Tibial nerve (tissue), 4 donors: ENCODE measurements at regions not wholly inside any gene's neighbourhood (a gene's known extent, or its start where the extent isn't known, plus 50 kb on each side); places are given as distances from the start of the nearest gene placed in this dataset.

ENCODE experiments used
- DNase-seq, 2 donors: peaks; one replicate each; pipeline ENCODE4 v3.0.0-alpha.2; 2019; ENCODE audit warnings: low spot score in 2 of 2
- H3K27ac ChIP-seq, 4 donors: fragments of 200-600 bp; sonication (generic) in 3 of 4; one replicate each; pipeline ENCODE4 v1.5.1; 2017 to 2019; ENCODE audit warnings: mild to moderate bottlenecking in 1 of 4
- H3K27me3 ChIP-seq, 2 donors: fragments of 200-600 bp; sonication (generic) in 1 of 2; one replicate each; pipeline versions ENCODE4 v1.5.1 to v1.6.0; 2017 to 2019
- H3K36me3 ChIP-seq, 3 donors: fragments of 200-600 bp; sonication (generic); one replicate each; pipeline ENCODE4 v1.5.1; 2018 to 2019
- H3K4me1 ChIP-seq, 4 donors: fragments of 200-600 bp; sonication (generic) in 3 of 4; one replicate each; pipeline ENCODE4 v1.5.1; 2017 to 2019
- H3K4me3 ChIP-seq, 4 donors: fragments of 200-600 bp; sonication (generic) in 3 of 4; one replicate each; pipeline ENCODE4 v1.5.1; 2017 to 2019; ENCODE audit warnings: mild to moderate bottlenecking in 1 of 4, moderate library complexity in 1 of 4
- H3K9me3 ChIP-seq, 4 donors: fragments of 200-600 bp; sonication (generic) in 3 of 4; one replicate each; pipeline ENCODE4 v1.5.1; 2017 to 2019
- EP300 ChIP-seq, 2 donors: sonication (generic); formaldehyde crosslinking; IDR thresholded peaks; one replicate each; pipeline ENCODE4 v1.6.1; 2017; ENCODE audit warnings: antibody characterized with exemption in 2 of 2, mild to moderate bottlenecking in 1 of 2
- POLR2A ChIP-seq, 2 donors: fragments of 450-650 bp; IDR thresholded peaks; one replicate each; pipeline ENCODE4 v1.6.1; 2017; ENCODE audit warnings: antibody characterized with exemption in 2 of 2, mild to moderate bottlenecking in 2 of 2, moderate library complexity in 2 of 2
- WGBS, 2 donors: methylation state at CpG; one replicate each; pipeline ENCODE4 v1.1.5; 2018; 5-methylcytosine and 5-hydroxymethylcytosine counted together
- TF ChIP-seq, protein P1 (sequence below), 5 experiments: fragments of 200-600 bp in 3 of 5; fragments of 450-650 bp in 2 of 5; sonication (generic) in 3 of 5; IDR thresholded peaks; one replicate each; pipeline ENCODE4 v1.5.1; 2016 to 2019; ENCODE audit warnings: antibody characterized with exemption in 5 of 5, mild to moderate bottlenecking in 3 of 5, moderate library complexity in 2 of 5

- Histone ChIP-seq H3K36me3 (no peaks in the 10 kb centered on the region), H3K27ac (no peak overlapping the region), H3K4me3 (no peak overlapping the region), H3K4me1 (no peaks in the 10 kb centered on the region), H3K9me3 (no peaks in the 10 kb centered on the region), H3K27me3 (no peaks in the 10 kb centered on the region)
- TF ChIP-seq, protein P1, sequence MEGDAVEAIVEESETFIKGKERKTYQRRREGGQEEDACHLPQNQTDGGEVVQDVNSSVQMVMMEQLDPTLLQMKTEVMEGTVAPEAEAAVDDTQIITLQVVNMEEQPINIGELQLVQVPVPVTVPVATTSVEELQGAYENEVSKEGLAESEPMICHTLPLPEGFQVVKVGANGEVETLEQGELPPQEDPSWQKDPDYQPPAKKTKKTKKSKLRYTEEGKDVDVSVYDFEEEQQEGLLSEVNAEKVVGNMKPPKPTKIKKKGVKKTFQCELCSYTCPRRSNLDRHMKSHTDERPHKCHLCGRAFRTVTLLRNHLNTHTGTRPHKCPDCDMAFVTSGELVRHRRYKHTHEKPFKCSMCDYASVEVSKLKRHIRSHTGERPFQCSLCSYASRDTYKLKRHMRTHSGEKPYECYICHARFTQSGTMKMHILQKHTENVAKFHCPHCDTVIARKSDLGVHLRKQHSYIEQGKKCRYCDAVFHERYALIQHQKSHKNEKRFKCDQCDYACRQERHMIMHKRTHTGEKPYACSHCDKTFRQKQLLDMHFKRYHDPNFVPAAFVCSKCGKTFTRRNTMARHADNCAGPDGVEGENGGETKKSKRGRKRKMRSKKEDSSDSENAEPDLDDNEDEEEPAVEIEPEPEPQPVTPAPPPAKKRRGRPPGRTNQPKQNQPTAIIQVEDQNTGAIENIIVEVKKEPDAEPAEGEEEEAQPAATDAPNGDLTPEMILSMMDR (IDR thresholded peaks at IDR 0.05): no peak
- no peak for TF ChIP-seq EP300 (IDR thresholded peaks at IDR 0.05)
- TF ChIP-seq POLR2A (IDR thresholded peaks at IDR 0.05): no peak
- no peak for DNase-seq
- WGBS, 2 donors: 65 to 70% methylated on average over 7 of the region's 7 CpGs
Measured at GRCh38 chr9:1743121-1743960, 271.8 kb upstream of the SMARCA2 start.

GRCh38 chr9:1745980-1746379 is 269.2 kb upstream of the SMARCA2 start:
- Histone ChIP-seq H3K27me3 (no peaks in the 10 kb centered on the region), H3K36me3 (no peaks in the 10 kb centered on the region), H3K4me1 (no peaks in the 10 kb centered on the region), H3K9me3 (peaks cover 0 to 4% (median 0%) of the 10 kb centered on the region in 4 donors), H3K27ac (no peak overlapping the region), H3K4me3 (no peak overlapping the region)
- no peak for DNase-seq
- 55% methylated on average over 2 of the region's 2 CpGs for WGBS, 2 donors
- TF ChIP-seq, protein P1 (IDR thresholded peaks at IDR 0.05): no peak
- TF ChIP-seq EP300 (IDR thresholded peaks at IDR 0.05) (no peak), POLR2A (IDR thresholded peaks at IDR 0.05) (no peak)

DNA sequence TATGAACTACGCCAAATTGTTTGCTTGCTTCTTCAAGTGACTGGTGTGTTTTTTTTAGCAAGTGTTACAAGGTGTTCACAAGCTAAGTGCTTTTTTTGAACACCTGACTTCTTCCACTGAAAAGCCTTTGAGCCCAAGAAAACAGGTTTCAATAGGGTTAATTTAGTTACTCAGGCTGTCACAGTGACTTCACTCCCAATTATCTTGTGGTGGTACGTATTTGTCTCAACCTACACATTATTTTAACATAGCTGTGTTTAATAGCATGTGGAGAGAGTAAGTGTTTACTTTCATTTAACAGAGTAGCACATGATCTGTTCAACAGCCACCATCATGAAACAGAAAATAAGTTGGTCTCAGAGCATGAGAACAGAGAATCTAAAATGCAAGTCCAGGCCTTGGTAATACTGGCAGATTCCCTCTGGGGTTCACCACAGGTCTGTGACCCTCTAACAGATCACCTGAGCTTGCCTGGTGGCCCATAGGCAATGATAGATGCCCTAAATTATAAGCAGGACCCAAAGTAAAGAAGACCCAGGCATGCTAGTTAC is 267.7 kb upstream of the SMARCA2 start:
- DNase-seq: no peak
- TF ChIP-seq EP300 (IDR thresholded peaks at IDR 0.05): no peak
- TF ChIP-seq POLR2A (IDR thresholded peaks at IDR 0.05): no peak
- TF ChIP-seq, protein P1 (IDR thresholded peaks at IDR 0.05): no peak
- H3K9me3 ChIP-seq: peaks cover 0 to 4% (median 0%) of the 10 kb centered on the region in 4 donors
- no peaks in the 10 kb centered on the region for H3K36me3 ChIP-seq
- no peaks in the 10 kb centered on the region for H3K4me1 ChIP-seq
- no peaks in the 10 kb centered on the region for H3K27me3 ChIP-seq
- WGBS, 2 donors: 71 to 77% methylated on average over 2 of the region's 2 CpGs
- no peak overlapping the region for H3K4me3 ChIP-seq
- H3K27ac ChIP-seq: no peak overlapping the region

DNA sequence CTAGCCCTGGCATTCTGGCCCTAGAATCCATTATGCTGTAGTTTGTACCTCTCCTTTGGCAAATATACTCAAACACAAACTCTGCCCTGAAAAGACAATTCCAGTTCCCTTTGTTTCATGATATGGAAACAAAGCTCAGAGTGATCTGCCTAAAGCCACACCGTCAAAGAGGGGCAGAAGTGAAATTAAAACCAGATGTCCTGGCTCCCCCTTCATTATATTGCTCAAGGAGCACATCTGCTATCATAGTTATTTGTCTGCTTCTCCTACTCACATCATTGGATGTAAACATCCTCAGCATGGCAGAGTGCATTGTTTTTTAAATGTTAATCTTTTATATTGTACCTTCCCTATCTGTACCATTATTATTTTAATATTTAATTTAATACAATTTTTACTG is 266.7 kb upstream of the SMARCA2 start:
- DNase-seq: no peak
- Histone ChIP-seq H3K27me3 (no peaks in the 10 kb centered on the region), H3K9me3 (peaks cover 0 to 4% (median 0%) of the 10 kb centered on the region in 4 donors), H3K4me3 (no peak overlapping the region), H3K36me3 (no peaks in the 10 kb centered on the region), H3K27ac (no peak overlapping the region), H3K4me1 (no peaks in the 10 kb centered on the region)
- TF ChIP-seq POLR2A (IDR thresholded peaks at IDR 0.05) (no peak), EP300 (IDR thresholded peaks at IDR 0.05) (no peak)
- TF ChIP-seq, protein P1 (IDR thresholded peaks at IDR 0.05): no peak
- WGBS, 2 donors: 48 to 54% methylated on average over 1 of the region's 1 CpG

DNA sequence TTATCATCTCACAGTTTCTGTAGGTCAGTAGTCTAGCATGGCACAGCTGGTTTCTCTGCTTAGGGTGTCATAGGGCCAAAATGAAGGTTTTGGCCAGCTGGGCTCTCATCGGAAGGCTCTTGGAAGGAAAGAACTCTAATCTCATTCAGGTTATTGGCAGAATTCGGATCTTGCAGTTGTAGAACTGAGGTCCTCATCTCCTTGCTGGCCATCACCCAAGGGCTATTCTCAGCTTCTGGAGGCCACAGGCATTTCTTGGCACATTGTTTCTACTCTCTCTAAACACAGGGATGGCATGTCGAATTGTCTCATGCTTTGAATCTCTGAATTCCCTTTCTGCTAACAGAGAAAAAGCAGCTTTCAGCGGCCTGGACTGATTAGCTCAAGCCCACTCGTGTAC is 258.0 kb upstream of the SMARCA2 start:
- Histone ChIP-seq H3K27ac (no peak overlapping the region), H3K4me1 (no peaks in the 10 kb centered on the region), H3K27me3 (no peaks in the 10 kb centered on the region), H3K36me3 (no peaks in the 10 kb centered on the region), H3K4me3 (no peak overlapping the region), H3K9me3 (peaks cover 0 to 7% (median 0%) of the 10 kb centered on the region in 4 donors)
- TF ChIP-seq, protein P1 (IDR thresholded peaks at IDR 0.05): no peak
- TF ChIP-seq EP300 (IDR thresholded peaks at IDR 0.05) (no peak), POLR2A (IDR thresholded peaks at IDR 0.05) (no peak)
- DNase-seq: no peak
- WGBS, 2 donors: 66 to 80% methylated on average over 5 of the region's 5 CpGs
